Renal pelvis (tissue), 1 donor: ENCODE measurements at regions not wholly inside any gene's neighbourhood (a gene's known extent, or its start where the extent isn't known, plus 50 kb on each side); places are given as distances from the start of the nearest gene placed in this dataset.

Experiments
- DNase-seq: peaks from one replicate; pipeline ENCODE4 v3.0.0-alpha.2; 2013

GRCh38 chr22:46066691-46067090, 83.6 kb upstream of the PPARA start:
- no peak for DNase-seq

DNA sequence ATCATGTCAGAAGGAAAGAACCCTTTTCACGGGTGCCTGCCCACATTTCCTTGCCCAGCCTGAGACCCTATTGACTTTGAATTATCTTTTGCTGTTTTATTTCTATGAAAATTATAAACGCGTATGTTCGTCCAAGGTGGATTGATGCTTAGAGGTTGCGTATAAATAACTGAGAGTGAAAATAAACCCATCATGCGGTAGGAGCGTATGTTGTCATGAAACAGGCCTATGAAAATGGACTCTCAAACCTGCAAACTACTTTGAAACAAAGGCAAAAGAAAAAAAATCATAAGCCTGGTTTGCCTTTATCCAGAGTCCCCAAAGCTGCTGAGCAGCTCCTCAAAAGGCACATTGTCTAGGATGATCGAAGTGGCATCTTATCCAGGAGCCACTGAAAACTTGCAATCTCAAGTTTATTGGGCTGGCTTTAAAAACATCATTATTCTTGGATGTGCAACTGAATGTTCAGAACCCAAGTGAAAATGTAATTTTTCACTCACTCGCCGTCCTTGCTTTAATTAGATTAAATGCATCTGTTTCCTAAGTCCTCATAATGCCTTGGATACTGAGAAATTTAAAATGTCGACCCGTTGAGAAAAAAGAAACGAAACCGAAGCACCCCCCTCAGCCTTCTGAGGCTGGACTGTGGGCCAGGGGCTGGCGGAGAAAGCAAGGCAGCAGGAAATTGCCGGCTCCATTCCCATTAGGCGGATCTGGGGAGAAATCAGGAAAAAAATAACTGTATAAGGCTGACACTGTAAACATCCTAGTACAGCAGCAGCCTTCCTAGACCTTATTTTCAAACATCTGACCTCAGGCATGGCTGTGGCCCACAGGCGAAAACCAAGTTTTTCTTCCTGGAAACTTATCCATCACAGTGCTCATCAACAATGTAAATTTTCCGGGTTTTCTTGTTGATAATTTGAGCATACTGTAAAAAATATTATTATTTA, 82.9 kb upstream of the PPARA start:
- no peak for DNase-seq

DNA sequence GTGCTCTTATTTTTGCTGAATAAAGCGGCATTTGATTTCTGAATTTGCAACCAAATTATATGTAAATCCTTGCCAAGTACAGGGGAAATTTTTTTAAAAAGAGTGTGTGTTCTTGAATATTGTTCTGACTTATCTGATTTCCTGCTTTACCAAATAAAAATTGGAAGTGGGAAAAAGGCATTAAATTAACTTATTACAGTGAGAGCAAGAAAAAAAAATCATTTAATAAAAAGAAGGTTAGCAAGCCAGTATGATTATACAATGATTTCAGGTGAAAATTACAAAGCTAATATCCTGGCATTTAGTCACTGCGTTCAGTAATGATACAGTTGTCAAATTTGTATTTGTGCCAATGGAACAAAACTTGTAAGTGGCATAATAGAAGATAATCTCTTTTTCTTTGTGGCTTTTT, 82.1 kb upstream of the PPARA start:
- DNase-seq, result no peak

- DNase-seq, result no peak
Measured at GRCh38 chr22:46068593-46069491, 81.5 kb upstream of the PPARA start.

- no peak for DNase-seq
Measured at GRCh38 chr22:46069521-46070214, 80.7 kb upstream of the PPARA start.

DNA sequence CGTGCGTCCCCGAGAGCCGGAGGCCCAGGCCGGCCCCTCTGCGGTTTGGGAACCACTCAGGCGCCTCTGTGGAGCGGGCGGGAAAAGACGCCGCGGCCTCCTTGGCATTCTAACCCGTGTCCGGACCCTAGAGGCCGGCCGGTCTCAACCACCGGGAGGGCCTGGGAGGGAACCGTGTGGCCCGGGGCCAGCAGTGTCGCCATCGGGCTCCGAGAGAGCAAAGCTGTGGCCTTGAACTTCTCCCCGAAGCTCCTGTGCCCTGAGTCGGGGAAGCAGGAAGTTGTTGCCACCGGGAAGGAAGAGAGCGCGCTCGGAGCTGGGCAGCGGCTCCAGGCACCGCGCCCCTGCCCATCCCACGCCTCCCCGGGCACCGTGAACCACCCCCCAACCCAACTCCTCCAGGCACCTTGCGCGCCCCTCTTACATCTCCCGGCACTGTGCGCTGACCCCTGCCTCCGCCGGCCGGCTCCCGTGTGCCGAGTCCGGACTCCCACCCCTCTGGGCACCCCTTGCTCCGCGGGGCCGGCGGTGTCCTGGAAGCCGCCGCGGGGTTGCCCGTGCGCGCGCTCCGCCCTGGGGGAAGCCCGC, 80.0 kb upstream of the PPARA start:
- no peak for DNase-seq

DNA sequence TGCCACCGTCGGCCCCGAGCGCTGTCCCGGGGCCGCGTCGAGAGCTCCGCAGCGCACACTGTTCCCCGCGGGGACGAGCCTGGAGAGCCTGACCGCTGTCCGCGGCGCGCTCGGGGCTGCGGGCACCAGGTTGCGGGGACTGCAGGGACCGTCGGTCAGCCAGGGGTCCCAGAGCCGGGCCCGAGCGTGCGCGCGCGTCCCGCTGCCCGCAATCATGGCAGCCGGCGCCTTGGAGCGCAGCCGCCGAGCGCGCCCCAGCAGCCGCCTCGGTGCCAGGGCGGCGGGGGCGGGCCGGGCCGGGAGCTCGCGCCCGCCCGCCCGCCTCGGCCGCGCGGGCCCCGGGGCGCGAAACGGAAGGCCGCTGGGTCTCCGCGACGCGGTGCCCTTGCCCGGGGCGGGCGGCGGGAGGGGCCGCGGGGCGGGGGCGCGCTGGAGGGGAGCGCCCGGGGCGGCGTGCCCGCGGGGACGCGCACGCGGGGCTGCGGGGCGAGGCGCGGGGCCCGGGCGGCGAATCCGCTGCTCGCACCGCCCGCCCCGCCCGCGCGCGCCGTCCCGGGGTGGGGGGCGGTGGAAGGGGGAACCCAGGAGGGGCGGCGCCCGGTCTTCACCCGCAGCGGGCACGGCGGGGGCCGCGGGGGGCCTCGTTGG, 79.4 kb upstream of the PPARA start:
- no peak for DNase-seq

DNA sequence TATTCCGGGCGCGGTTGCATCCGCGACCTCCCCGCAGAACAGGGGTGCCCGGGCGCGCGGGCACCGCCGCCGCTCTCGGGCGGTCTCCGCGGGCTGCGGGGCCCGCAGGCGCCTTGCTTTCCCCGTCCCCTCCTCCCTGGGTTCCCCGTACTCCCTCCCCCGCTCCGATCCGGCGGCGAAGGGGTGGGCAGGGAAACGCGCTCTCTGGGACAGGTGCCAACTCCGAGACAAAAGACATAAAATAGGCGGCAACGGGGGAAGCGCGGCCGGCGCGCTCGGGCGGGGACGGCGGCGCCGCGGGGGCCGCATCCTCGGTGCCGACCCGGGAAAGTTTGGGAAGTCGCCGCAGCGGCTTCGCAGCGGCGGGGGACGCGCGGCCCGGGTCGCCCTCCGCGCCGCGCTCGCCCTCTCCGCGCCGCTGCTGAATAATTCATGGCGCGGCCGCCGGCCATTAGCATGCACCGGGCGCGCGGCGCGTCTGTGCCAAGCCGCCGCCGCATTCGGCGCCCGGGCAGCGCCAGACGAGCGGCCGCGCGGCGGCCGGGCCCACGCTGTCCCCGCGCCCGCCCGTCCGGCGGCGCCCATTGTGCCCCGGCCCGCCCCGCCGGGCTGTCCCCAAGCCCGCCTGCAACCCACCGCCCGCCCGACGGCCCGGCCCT, 78.7 kb upstream of the PPARA start:
- peak; percentile 91 for DNase-seq

GRCh38 chr22:46072110-46072881, 78.0 kb upstream of the PPARA start:
- no peak for DNase-seq

DNA sequence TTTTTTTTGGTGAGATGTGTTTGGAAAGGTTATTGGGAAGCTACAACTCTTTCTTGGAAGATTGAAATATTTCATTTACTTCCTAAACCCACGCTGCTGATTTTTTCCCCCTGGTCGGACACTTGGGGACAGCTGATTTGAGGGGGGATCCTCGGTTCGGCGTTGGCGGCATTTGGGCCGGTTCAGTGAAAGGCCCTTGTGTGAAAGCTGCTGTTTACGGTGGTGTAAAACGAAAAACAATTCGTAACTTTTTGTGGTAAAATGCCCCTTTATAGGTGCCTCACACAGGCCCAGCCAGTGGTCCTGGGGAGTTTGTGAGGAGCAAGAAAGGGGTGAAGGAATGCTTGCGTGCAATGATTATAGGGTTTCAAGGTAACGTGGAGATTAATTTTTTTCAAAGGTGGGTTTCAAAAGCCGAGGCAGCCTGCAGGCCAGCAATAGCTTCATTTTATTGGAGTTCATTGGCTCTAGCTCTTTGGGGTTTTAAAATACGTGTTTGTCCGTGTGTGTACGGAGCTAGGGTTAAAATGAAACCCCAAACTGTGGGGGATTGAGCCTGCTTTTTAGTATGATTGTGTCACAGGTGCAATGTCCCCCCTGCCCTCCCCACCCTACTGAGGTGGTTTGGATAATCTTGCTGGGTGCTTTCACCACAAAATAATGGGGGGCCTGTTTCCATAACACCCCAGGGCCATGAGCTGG, 77.2 kb upstream of the PPARA start:
- no peak for DNase-seq

DNA sequence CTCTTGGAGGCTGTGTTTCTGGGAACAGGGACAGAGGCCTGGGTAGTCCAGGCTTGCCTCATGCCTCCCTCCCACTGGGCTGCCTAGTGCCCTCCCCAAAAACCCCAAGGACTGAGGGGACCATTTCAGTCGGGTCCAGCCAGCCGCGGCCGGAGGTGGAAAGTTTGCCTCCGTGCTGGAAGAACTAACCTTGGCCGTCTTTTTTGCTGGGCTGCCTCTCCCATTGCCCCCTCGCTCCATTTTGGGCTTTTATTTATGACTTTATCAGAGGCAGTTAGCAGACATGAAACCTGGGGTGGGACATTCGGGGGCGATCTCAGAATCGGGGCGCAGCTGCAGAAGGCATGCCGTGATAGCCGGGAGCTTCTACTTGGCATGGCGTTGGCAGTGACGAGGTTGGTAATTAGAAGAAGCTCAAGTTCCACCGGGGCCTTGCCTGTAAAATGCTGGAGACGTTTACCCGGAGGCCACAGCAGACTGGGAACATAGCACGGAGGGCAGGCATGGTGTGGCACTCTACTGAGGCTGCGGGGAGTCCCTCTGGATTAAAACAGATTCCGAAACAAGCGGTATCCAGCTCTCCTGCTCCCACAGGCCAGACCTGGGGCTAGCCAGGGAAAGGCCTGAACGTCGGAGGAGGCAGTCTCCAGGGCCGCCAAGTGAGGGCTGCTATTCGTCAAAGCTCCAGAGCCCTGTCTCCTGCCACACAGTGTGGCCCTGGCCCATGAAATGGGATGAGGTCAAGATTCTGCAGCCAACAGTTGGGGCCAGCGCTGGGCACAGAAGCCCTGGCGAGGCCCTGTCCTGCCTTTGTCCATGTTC, 76.4 kb upstream of the PPARA start:
- DNase-seq, result no peak

DNA sequence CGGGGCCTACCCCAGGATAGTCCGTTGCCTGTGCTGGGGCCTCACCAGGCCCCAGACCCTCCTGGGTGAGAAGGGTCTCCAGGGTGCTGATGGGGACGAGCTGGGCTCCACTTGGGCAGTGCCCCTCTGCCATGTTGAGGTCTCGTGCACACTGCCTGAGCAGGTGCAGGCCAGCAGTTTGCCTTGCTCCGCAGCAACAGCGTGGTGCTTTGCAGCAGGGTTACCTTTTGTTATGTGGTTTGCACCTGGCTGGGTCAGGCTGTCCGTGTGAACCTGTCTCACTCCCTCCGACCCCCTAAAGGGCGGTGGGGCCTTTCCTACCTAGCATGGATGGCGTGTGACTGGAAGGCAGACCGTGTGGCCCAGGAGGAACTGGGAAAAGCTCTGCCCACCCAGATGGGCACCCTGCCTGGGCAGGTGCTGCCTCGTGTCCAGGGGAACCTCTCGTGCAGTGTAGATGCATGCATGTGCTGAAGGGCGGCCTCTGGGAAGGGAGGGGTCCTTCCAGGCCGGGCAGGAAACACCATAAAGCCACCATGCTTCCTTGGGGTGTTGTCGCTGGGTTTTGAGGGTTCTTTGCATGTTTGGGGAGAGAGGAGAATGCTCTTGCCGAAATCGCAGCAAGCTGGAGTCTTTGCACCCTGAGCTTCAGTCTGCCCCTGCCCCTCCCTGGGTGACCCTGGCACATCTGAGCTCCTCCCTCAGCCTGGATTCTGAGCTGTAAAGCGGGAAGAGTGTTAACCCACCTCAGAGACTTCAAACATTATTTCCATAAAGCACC, 75.4 kb upstream of the PPARA start:
- no peak for DNase-seq

- no peak for DNase-seq
Measured at GRCh38 chr22:46075764-46076531, 74.4 kb upstream of the PPARA start.

GRCh38 chr22:46076651-46077339, 73.5 kb upstream of the PPARA start:
- DNase-seq, result no peak

DNA sequence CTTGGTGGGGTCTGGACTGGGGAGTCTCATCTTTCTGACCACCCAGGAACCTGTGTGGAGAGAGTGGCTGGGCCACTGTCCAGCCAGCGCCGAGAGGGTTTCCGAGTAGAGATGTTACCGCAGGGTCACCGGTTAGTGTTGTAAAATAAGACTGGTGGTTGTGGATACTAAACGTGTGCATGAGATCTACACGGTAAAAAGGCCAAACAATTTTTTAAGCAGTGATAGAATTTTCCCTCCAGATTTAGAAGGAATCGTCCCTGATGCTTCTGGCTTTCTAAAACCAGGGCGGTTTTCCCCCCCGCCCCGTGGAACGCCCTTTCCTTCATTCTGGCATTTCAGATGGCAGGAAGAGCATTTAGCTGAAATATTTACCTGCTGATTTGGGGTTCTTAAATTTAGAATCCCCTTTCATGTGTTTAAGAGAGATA, 72.6 kb upstream of the PPARA start:
- DNase-seq, result no peak
